HG02623 (cell line): ENCODE measurements at regions not wholly inside any gene's neighbourhood (a gene's known extent, or its start where the extent isn't known, plus 50 kb on each side); places are given as distances from the start of the nearest gene placed in this dataset.

Experiments
- ATAC-seq: cut with Tn5 transposase; IDR thresholded peaks from one replicate; pipeline ENCODE4 v1.9.1; 2021; ENCODE audit warnings: moderate library complexity; ENCODE audit not compliant: unreplicated experiment

- no peak for ATAC-seq
These were observed 133.0 kb downstream of the ZDHHC21 start for GRCh38 chr9:14560194-14560593.

GRCh38 chr9:14554886-14555285, 138.3 kb downstream of the ZDHHC21 start:
- ATAC-seq, result no peak

- ATAC-seq, result no peak
These were observed 145.8 kb downstream of the ZDHHC21 start for GRCh38 chr9:14547245-14548060.

DNA sequence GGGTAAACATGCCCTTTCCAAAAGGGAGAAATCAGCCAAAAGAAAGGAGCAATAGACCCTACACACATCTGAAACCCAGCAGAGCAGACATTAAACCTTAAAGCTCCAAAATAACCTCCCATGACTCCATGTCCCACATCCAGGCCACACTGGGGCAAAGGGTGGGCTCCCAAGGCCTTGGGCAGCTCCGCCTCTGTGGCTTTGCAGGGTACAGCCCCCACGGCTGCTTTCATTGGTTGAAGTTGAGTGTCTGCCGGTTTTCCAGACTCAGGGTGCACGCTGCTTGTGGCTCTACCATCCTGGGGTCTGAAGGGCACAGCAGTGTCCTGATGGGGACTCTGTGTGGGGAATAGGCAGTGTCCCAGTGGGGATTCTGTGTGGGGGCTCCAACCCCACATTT, 146.5 kb downstream of the ZDHHC21 start:
- no peak for ATAC-seq

DNA sequence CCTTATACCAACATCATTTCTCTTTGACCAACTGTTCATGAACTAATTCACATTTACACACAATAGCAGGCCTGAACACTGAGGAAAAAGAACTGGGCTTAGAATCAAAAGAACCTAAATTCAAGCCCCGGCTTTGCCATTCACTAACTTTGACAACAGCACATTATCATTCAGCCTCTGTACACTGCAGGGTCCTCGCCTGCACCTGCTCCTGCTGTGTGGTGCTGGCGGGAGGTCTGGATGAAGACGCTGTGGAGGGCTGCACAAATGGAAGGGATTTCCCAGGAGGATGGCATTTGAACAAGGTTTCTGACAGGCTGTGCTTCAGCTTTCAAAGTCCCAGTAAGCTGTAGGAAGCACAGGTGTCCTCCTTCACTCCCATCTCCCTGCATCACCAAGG, 151.2 kb downstream of the ZDHHC21 start:
- no peak for ATAC-seq

GRCh38 chr9:14538526-14538925, 154.7 kb downstream of the ZDHHC21 start:
- ATAC-seq, result no peak

- ATAC-seq, result no peak
These were observed 157.9 kb downstream of the ZDHHC21 start for GRCh38 chr9:14535161-14535955.

DNA sequence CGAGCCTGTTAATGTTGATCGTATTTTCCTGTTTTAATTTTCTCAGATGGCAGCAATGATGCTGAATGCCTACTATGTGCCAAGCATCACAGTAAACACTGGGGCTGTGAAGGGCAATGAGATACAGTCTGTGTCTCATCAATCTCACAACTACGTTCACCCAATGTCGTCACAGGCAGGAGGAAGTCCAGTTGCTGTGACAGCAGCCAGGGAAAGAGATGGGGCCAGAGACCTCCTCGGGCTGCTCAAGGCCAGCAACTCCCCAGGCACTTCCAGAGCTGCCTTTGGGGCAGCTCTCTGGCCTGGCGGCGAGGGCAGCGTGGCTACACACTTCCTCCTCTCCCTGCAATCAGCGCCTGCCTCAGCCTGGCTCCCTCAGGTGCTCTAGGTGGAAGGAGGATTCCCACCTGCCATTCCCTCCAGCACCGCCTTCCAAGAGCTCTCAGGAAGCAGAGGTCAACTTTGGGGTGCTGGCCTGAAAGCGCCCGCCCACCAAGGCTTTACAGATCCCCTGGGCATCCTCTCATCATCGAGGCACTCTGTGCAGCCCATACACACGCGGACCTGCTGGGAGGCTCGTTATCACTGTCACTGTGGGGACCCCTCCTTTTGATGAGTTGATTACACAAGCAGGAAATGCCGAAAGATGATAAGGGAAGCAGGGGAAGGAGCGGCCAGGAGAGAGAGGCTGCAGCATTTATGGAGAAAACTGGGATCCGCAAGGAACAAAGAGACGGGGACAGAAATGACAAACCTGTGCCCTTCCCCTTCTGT, 159.2 kb downstream of the ZDHHC21 start:
- no peak for ATAC-seq

DNA sequence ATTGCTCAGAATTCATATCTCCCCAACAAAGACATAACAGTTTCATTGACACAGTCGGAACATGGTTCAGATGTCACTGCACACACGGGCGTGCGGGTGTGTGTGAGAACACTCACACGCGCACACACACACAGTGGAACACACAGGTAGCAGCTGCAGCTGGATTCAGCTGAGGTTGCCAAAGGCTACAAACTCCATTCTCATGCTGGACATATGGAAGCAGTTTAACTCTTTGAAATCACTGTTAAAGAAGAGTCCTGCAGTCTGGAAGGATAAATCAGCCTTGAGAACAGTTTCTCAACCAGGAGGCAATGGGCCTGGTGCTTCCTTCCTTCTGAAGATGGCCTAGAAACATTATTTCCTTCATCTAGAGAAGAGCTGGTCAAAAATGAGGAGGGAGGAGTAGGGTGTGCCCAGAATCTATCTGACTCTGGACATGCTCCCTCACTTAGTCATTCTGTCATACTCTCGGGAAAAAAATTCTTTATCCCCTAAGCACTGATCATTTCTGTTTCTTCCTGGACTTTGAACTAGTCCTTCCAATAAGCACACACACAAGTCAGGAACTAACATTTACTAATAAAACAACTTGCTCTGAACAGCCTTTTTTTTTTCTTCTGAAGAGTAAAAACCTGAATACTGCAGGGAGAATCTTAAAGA, 160.6 kb downstream of the ZDHHC21 start:
- no peak for ATAC-seq

DNA sequence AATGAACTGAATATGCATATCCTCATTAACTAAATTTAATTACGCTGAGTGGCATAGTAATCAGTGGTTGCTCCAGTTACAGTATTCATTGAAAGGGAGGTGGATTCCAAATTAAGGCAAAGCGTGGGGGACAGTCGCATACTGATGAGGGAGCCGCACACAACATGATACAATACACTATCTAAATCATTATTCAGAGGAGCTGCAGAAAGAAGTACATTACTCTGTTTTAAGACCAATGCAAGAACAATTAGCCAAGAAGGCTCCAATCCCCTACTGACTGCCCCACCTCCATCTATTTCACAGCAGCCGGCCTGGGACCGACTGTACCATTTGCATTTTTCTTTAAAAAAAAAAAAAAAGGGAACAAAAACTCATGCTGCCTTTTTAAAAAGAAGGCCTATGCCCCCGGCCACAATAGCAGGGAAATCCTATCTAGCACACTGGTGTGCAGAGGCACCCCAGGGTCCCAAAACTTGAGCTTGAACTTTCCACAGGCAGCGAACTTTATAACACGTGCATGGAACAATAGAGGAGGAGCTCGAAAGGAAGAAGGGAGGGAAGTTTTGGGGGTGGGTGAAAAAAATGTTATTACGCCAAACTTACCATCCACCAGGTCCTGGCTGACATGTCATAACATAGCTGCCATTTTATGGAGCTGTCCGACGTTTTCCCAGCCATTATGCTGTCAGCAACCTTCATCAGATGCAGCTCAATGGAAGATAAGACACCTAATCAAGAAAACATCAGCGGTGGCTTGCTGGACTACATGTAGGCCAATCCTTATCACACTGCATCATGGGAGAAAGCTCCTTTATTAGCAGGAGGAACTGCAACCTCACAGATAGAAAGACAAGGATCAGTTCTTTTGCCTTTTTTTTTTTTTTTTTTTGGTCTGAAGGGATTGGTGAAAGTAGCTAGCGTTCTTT, 161.6 kb downstream of the ZDHHC21 start:
- ATAC-seq, result no peak

- no peak for ATAC-seq
These were observed 162.4 kb downstream of the ZDHHC21 start for GRCh38 chr9:14530841-14531240.

DNA sequence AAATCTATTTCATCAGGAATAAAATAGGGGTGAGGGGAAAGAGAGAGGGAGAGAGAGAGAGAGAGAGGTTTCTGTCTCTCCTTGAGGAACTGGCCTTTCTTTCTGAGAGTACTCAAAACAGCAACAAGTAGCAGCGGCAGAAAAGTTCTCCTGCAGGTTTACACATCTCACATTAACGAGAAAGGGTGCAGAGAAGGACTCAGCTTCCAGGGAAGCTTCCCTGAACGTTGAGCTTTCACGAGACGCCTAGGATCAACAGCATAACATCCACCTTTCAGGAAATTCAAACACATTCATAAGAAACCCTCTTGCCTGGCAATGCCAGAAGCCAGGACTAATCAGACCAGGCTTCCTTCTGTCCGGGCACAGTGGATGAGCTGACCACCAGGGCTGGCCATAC, 162.9 kb downstream of the ZDHHC21 start:
- ATAC-seq, result no peak

DNA sequence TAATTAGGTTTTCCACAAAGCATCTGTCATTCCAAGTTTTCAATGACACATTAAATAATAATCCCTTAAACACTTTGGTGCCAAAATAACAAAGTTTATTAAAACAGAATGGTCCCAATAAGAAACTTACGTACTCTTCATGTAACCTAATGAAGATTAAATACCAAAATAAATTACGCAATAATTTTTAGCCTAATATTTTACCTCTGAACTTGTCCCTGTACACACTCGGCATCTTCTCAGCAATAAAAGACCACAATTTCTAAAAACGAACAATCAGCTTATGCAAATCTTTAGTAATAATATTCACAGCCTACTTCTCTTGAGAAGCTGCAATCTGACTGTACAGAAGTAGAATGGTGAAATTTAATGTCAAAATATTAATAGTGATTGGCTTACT, 163.6 kb downstream of the ZDHHC21 start:
- no peak for ATAC-seq

DNA sequence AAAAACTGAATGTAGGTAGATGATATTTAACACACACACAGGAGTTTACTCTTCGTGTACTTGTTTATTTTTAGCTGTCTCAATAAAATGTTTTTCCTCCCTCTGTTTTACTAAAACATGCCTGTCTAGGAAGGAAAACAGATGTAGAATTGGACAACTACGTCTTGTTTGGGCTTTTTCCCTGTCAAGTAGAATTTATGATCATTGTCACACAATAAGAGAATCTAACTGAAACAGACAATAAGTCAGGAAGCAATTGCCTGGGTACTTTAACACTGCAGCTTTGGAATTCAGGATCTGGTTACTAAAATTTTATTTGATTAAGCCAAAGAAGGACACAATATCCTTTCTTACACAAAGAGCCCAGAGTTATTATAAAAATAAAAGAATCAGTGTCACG, 164.2 kb downstream of the ZDHHC21 start:
- ATAC-seq, result no peak

DNA sequence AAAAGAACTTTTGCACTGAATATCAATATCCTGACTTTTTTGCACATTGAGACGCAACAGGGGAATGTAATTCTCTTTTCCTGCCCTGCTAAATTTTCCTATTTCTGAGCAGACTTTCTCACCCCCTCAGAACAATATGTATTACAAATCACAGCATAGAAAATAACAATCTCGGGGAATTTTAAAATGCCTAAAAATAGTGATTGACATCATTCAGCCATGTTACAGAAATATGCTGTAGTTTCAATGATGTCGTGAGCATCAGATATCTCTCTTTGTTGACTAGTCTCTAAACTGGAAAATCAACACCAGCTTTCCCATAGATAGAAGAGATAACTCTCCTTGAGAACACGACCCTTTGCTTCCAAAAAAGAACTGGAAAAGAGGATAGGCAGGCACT, 166.7 kb downstream of the ZDHHC21 start:
- ATAC-seq, result no peak

DNA sequence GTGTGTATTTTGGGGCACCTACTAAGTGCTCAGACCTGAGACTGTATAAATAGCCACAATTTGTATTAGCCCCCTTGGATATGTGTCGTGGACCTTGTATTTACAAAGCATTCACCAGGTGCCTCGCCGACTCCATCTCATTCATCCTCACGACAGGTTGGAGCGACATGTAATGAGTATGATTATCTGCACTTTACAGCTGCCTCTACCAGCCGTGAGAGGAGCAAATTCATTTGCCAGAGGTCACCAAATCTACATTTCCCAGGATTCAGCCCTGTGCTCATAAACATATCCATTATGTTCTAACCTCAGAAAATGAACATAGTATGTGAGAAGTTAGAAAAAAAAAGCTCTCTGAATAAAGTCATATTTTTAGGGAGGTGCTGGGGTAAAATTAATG, 167.4 kb downstream of the ZDHHC21 start:
- ATAC-seq, result no peak

GRCh38 chr9:14524873-14525515, 168.2 kb downstream of the ZDHHC21 start:
- no peak for ATAC-seq

DNA sequence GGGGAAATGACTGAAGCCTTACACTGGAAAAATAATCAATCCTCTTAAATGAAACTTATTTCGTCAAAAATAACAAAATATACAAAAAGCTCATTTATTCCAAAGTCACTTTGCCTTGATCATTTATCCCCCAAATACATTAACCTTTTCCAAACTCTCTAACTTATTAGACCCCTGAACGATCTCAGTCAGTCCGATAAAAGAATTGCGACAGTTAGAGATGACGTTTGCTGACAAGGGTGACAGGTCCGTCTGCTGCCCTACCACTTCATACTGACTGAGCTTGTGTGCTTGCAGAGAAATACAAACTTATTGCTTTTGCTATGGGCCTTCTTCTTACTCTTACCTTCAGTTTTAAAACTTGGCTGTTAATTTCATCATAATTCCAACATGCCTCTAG, 169.7 kb downstream of the ZDHHC21 start:
- no peak for ATAC-seq

- ATAC-seq, result no peak
These were observed 170.4 kb downstream of the ZDHHC21 start for GRCh38 chr9:14522627-14523379.
